GM19099 (cell line): ENCODE measurements at regions not wholly inside any gene's neighbourhood (a gene's known extent, or its start where the extent isn't known, plus 50 kb on each side); places are given as distances from the start of the nearest gene placed in this dataset.

Experiments
- POLR2A ChIP-seq: IDR thresholded peaks from 3 replicates; pipeline ENCODE4 v1.6.1; 2011; ENCODE audit warnings: low read depth; ENCODE audit not compliant: insufficient read length; ENCODE audit errors: extremely low read depth

DNA sequence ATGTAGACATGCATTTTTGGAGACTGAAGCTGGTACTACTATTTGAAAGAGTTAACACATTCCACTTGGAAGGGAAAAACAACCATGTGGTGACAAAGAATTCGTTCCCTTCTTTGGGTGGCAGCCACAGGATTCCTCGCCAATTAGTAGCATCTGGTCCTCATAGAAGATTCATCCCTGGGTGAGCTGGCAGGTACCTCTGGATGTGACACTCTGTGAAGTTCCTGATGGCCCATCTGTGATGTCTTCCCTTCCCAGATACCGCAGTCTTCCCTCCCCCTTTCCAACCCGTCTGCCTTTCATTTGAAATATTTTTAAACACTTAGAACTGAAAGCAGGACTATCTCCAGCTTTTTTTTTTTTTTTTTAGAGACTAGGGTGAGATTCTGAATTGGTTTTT, 569.5 kb downstream of the TYW1 start:
- no peak for TF ChIP-seq POLR2A

DNA sequence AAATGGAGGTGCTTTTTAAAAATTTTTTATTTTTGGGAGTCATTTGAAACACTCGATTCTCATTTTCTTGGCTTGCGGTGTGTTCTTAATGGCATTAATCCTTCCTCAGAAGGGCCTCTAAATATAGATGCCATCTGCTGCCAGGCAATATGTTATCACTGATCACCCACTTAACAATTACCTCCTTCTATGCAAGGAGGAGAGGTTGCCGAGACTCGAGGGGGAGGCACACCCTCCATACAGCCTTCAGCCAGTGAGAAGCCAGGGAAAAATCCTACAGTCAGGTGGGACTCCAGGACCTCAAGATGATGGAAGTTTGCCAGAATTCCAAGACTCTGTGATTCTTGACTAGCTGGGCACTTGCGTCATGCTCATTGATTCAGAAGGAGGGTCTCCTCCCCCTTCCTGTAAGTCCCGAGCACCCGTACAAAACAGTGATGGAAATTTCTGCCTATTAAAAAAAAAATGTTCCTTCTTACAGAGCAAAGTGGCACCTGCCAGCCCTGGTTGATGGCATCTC, 574.5 kb downstream of the TYW1 start:
- no peak for TF ChIP-seq POLR2A

DNA sequence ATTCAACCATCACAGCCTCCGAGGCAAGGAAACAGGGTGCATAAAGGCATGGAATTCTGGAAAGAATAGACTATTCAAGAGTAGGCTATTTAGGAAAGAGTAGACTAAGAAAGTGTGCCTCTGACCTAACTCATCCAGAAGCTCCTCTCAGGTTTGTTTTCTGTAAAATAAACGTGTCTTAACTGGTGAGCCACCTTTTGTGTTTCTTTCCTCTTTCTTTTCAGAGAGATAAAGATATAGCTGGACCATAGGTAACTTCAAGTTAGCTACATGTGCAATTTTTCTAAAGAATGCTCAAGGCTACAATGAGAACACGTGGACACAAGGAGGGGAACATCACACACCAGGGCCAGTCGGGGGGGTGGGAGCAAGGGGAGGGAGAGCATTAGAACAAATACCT, 577.0 kb downstream of the TYW1 start:
- no peak for TF ChIP-seq POLR2A

DNA sequence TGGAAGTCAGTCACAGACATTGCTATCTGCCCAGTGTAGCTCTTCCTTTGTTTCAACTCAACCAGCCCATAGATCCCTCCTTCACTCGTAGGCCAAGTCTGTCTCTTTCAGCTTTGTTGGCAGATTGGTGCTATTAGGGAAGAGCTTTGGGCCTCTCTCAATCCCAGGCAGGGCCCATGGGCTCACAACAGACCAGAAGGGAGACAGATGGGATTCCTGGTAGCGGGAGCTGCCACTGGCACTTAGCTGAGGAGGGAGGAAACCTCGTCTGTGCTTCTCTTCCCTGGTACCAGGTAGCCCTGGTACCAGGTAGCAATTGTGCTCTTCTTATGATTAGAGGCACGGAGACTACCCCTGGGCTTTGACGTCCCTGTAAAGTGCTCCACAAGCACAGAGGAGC, 592.0 kb downstream of the TYW1 start:
- no peak for TF ChIP-seq POLR2A

DNA sequence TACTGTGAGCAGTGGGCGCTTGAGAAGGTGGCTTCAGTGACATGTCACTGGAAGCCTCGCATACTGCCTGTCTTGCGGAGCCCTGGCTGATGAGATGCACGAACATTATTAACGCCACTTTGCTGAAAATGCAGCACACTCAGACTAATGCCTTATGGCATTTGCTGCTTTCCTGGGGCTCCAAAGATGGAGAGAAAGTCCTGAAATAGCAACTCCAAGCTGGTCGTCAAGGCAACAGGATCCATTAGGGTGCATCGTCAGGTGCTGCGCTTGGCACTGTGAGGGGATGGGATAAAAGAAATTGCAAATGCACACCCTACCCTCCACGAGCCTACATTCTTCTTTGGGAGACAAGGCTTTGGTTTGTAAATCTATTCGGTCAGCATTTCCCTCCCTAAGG, 592.5 kb downstream of the TYW1 start:
- TF ChIP-seq POLR2A = no peak

DNA sequence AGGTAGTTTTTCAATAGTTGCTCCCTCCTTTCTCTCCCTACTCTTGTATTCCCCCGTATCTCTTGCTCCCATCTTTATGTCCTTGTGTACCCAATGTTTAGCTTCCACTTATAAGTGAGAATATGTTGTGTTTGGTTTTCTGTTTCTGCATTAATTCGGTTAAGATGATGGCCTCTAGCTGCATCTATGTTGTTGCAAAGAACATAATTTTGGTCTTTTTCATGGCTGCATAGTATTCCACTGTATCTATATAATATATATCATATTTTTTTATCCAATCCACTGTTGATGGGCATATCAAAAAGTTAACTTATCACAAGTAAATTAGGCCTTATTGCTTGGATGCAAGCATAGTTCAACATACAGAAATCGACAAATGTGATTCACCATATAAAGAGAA, 594.0 kb downstream of the TYW1 start:
- TF ChIP-seq POLR2A = no peak

DNA sequence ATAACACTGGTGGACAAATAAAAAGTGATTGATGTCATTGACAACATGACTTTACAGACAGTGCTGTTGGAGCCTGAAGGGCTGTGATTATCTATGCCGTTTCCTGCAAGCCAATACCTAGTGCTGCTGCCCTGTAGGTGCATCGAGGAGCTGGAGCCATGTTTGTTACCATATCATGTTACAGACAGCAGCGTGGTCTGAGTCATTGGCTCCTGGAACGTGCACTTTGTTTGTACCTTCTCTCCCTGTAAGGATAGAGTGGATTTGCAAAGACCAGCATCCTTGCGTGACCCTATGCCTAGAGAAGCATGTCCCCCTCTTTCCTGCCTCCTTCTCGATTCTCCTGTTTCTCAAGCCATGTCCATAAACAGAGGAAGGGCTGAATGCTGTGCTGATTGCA, 597.2 kb downstream of the TYW1 start:
- TF ChIP-seq POLR2A = no peak

DNA sequence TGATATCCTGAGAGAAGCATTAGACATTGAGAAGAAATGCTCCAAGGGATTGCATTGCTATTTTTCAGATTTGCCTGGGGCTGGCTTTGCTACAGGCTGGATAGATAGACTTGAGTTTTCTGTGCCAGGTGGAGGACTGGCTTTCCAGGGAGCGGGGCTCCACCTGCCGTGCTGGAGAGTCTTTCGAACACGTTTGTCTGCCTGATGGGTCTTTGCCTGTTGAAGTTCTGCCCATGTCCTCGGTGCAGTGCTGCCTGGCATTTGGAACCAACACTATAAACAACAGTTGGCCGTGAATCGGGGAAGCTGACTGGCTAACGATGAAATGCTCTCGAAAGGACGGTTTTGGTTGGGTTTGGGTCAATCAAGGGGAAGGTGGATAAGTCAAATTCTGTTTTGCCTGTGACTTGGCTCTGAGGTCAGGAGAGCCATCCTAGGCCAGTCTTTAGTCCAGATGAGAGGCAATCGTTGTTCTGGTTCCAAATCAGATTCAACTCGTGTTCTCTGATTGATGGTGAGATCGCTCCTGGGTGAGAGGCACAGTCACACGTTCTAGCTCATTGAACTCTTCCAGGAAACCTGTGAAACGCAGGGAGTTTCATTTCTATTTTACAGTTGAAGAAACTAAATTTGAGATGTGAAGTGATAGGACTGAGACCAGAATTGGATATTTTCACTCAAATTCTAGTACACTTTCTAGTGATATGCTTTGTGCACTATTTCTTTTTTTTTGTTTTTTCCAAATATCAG, 599.0 kb downstream of the TYW1 start:
- TF ChIP-seq POLR2A = no peak

DNA sequence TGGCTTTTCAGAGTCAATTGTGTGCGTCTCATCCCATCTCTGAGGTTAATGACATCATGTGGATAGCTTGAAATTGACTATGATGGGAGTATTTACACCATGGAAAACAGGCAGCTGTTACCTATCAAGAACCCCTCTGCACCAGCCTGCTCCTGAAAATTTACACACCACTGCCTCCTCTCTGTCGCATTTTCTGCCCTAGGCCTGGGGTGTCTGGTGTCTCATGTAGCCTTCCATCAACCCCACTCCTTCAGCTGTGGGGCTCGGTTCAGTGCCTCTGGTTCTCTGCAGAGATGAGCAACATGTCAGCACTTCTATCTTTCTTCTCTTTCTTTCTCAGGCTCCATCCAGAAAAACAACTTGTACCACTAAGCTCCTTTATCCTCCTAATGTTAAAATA, 600.5 kb downstream of the TYW1 start:
- no peak for TF ChIP-seq POLR2A

DNA sequence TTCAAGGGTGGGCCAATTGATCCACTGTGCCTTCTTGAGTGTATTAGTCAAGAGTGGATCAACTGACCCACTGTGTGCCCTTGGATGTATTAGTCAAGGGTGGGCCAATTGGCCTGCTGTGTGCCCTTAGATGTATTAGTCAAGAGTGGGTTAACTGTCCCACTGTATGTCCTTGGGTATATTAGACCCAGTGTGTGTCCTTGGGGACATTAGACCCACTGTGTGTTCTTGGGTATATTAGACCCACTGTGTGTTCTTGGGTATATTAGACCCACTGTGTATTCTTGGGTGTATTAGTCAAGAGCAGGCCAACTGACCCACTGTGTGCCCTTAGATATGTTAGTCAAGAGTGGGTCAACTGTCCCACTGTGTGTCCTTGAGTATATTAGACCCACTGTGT, 601.8 kb downstream of the TYW1 start:
- TF ChIP-seq POLR2A = no peak

DNA sequence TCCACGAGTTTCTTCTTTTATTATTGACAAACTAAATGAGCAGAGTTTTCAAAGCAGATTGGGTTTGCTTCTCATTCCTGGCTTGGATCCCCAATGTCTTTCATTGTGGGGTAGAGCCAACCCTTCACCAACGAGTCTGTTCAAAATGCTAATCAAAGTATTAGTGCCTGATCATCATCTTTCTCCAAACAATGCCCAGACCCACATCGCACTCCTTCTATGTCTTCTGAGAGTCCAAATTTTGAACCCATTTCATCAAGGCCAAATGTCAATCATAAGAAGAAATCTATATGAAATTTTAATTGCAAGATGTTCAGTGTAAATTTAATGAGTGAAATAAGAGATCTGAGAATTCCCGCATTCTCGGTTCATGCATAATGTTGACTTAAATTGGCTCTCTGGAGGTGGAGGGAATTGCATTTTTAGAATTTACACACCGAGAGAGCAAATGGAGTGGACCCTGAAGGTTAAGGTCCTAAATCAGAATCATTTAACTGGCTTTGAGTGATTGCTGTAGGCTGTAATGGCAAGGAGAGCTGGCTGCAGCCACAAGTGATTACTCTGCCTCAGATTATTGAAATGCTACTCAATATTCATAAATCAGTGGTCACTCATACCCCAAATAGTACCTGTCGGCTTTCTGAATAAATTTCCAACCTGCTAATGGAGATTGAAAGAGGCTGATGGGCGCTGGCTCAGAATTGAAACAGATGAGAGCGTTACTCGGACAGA, 602.9 kb downstream of the TYW1 start:
- TF ChIP-seq POLR2A = no peak

DNA sequence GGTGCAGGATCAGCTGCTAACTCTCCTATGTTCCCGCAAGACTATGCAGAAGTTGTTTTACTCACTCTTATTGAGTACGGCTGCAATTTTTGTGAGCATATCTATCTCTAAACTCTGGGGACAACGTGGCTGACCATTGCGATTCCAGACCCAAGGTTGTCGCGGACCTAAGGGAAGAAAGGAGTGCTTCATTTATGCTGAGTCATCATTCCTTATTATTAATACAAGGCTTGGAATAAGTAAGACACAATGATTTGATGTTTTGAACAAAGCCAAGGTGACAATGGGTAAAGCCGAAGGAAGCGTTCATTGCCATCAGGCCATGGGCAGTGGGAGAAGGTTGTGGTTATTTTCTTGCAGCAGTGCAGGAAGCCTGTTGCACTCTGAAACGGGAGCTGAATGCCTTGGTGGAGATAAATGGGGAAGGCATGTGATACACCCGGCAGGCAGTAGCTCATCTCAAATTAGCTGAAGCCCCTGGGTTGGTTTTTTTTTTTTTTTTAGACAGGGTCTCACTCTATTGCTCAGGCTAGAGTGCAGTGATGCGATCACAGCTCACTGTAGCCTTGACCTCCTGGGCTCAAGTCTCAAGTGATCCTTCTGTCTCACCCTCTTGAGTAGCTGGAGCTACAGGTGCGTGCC, 605.7 kb downstream of the TYW1 start:
- no peak for TF ChIP-seq POLR2A

DNA sequence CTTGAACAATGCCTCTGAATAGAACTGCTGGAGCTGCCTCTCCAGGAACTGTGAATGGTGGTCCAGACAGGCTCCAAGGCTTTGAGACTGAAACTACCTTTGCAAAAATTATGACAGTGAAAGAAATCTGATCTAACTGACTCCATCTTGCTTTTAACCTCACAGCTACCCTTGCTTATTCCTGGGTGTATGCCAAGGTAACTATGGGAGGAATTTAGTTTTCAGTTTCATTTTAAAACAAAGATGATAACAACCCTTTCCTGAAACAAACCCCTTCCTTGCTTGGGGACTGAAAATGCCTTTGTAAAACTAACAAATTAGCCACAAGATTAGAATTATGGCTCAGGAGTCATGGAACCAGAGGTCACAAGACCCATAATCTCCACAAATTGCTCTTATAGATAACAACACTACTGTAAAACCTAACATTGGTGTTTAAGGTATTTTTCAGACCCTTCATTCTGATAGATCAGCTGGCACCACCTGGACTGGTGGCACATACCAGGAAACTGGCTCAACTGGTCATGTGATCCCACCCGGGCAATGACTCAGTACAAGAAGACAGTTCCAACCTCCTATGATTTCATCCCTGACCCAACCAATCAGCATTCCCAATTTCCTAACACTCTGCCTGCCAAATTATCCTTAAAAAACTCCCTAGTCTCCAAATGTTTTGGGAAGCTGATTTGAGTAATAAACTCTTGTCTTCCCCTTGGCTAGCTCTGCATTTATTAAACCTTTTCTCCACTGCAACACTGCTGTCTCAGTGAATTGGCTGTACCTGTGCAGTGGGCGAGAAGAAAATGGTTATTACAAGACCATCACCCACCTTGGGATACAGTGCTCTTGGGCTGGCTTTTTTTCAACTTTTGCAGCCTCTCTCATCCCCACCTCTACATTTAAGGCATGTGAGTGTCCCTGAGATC, 608.1 kb downstream of the TYW1 start:
- no peak for TF ChIP-seq POLR2A

DNA sequence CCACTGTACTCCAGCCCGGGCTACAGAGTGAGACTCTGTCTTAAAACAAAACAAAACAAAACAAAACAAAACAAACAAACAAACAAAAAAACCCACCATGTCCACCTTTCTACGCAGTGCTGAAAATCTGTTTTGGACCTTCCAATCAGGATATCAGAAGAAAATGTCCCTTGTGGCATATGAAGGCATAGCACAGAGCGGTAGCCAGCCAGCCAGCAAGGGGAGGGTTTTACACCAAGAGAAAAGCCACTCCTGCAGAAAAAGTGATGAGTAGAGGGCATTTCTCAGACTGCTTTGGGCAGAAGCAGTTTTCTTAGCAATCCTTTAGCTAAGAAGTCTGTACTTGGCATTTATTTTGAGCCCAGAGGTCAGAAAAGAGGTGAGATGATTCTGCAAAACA, 612.2 kb downstream of the TYW1 start:
- TF ChIP-seq POLR2A = no peak

DNA sequence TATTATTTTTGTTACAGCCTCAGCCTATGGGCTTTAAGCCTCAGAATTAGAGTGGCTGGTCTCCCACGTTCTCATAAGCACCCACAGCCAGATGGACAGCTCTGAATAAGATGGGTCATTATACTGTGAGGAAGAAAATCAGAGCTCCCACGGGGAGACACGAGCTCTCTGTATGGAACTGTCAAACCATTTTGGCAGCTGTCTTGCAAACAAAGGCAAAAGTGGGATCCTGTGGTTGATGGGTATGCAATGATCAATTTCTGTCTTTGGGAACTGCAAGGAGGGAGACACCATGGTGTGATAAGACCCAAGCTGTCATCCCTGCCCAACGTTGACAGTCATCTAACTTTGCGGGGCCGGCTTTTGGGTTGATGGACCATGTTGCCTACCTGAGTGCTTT, 614.3 kb downstream of the TYW1 start:
- TF ChIP-seq POLR2A = no peak
